CMK (cell line): ENCODE measurements at regions not wholly inside any gene's neighbourhood (a gene's known extent, or its start where the extent isn't known, plus 50 kb on each side); places are given as distances from the start of the nearest gene placed in this dataset.
"Not testable (repeated sequence)": the region's sequence is repeated elsewhere in the genome, so short reads cannot be mapped to it uniquely, and the experiment has no call there.

Source experiments
- DNase-seq: peaks from one replicate; pipeline ENCODE4 v3.0.0-alpha.2; 2010; ENCODE audit warnings: low read depth

- no peak for DNase-seq
Observed at GRCh38 chr4:134708026-134708425, 506.4 kb upstream of the PABPC4L start.

GRCh38 chr4:134702374-134702773, 500.8 kb upstream of the PABPC4L start:
- no peak for DNase-seq

DNA sequence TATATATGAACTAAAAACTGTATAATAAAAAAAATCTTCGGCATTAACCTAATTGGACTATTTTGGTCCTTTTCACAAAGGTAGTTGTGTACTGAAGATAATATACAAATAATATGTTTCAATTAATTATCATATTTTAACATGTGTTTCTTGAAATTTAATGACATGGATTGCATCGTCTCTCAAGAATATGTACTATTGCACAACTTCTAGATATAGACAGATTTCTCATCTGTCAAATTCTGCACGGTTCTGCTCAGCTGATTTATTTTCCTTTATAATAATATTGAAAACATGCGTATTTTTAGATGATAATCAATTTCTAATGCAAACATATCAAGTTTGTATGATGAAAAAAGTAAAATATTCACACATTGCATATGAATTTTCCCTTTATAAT, 498.7 kb upstream of the PABPC4L start:
- no peak for DNase-seq

- DNase-seq: not testable (repeated sequence)
Observed at GRCh38 chr4:134698831-134699230, 497.2 kb upstream of the PABPC4L start.

- no peak for DNase-seq
Observed at GRCh38 chr4:134695433-134695832, 493.8 kb upstream of the PABPC4L start.

- no peak for DNase-seq
Observed at GRCh38 chr4:134691915-134692314, 490.3 kb upstream of the PABPC4L start.

DNA sequence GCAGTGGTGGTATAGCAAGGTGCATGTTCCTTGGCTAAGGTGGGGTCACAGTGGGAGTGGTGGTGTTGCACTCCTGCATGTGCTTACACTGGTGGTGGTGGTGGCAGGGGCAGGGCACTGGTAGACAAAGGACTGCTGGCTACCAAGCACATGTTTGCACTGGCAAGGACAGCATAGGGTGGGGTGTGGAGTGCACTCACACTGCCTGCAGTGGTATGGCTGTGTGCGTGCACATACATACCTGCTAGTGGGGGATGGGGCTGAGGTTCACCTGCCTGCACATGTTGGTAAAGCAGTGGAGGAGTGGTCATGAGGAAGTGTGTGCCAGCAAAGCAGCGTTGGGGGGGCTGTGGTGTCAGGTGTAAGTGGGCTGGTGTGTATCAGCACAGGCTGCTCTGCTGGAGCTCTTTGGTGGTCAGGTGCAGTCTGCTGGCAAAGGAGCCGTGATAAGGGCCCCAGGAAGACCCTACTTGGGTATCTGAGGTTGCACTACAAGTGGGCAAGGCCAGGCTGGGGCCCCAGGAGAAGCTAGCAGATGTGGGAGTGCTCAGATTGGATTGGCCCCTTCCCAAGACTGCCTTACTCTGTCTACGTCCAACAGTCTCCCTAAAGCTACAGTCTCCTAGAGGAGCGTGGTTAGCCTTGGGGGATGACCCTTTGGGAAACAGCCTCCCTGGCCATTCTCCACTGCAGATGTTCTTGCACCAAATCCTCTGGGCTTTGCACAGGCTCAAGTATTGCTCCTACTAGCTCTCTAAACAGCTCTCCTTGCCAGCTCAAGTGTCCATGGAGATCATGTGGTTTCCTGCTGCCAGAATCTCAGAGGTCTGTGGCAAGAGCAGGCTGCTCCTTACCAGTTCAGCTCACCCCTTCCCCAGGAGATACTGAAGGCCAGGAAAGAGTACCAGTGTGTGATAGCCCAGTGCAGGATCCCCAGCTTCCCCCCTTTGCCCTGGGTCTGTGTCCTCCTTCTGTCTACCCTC, 486.3 kb upstream of the PABPC4L start:
- DNase-seq: no peak

DNA sequence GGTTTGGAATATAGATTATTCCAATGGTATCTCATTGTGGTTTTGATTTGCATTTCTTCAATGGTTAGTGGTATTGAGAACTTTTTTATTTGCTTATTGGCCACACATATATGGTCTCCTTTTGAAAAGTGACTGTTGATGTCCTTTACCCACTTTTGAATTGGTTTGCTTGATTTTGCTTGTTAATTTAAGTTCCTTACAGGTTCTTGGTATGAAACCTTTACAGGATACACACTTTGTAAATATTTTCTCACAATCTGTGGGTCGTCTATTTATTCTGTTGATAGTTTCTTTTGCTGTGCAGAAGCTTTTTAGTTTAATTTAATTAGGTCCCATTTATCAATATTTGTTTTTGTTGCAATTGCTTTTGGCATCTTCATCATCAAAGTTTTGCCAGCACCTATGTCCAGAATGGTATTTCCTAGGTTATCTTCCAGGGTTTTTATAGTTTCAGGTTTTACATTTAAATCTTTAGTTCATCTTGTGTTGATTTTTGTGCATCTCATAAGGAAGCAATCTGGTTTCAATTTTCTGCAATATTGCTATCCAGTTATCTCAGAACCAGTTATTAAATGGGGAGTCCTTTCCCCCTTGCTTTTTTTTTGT, 475.7 kb upstream of the PABPC4L start:
- no peak for DNase-seq

DNA sequence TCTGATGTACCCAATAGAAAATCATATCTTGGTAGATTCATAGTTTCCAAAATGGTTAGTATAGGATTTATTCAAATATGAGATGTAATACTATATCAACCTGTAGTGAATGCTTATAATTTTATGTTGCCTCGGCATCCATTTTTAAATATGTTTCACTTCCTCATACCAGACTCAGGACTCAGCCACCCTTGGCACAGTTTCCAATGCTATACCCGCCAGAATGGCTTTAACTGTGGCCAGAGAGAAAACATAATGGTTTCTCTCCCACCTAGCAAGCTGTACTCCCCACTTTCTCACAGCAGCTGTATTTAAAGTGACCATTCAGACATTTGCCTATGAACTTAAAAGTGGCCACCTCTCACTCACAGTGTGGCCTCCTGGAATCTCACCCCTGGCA, 466.6 kb upstream of the PABPC4L start:
- DNase-seq: no peak

GRCh38 chr4:134666640-134667039, 465.1 kb upstream of the PABPC4L start:
- no peak for DNase-seq

DNA sequence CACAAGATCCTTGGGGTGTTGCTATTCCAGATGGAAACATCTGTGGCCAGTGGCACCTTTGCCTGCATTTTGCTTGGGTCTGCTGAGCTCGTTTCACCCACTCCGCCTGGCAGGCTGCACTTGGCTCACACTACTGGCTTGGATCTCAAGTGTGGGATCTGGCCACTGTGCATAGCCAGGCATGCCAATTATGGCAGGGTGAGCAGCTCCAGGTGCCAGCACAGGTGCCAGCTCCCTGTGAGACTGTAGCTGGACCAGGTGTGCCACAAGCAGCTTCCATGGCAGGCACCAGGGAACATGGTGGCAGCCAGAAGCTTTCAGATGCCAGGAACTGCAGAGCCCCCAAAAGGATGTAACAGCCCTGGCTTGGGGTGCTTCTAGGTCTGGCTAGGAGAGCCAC, 463.8 kb upstream of the PABPC4L start:
- DNase-seq: no peak

GRCh38 chr4:134663742-134664141, 462.2 kb upstream of the PABPC4L start:
- DNase-seq: no peak

DNA sequence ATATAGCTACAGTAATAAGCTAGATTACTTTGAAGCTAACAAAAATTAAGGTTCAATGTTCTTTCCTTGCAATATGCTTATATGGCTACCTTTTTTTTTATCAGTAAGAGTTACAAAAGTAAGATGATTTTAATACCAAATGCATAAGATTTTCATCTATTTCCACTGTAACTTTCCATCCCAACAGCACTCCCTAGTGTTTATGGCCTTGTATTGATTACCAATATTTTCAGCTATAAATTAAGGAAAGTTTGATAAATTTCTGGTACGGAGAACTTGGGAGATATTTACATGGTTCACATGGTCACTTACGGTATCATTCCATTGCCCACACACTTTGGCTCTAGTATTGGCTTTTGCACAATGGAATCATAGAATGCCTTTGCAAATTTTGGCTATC, 448.9 kb upstream of the PABPC4L start:
- no peak for DNase-seq

DNA sequence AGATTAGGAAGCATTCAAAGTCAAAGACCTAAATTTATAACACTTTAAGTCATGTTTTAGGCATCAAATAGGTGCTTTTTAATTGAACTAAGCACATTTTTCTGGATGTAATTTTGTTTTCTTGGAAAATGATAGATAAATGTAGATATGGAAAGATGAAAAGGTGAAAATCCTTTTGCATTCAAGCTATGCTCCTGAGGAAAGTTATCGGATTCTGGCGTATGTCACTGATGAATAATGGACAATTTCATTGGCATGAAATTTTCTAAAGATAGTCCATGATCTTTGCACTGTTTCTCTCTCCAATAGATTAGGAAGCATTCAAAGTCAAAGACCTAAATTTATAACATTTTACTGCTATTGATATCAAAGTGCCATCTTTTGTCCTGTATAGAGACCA, 444.2 kb upstream of the PABPC4L start:
- DNase-seq: no peak

- DNase-seq: no peak
Observed at GRCh38 chr4:134636338-134637051, 434.9 kb upstream of the PABPC4L start.

GRCh38 chr4:134634301-134634700, 432.7 kb upstream of the PABPC4L start:
- no peak for DNase-seq

DNA sequence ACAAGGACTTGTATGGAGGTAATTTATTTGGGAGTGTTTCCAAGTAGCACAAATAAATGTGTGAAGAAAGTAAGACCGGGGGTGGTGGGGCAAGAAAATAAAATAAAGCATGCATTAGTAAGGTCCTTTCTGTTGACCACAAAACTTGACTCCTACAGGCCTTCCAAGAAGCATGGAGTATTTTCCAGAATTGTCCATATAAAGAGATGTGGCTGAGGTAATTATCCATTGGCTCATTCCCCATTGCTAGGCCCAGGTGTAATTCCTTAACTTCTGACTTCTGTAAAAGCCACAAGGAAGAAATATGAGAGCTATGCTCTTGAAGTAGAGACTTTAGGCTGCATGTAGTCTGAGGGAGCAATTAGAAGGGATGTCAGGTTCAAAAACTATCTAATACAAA, 430.5 kb upstream of the PABPC4L start:
- DNase-seq: no peak

GRCh38 chr4:134628066-134628465, 426.5 kb upstream of the PABPC4L start:
- no peak for DNase-seq

GRCh38 chr4:134627366-134627765, 425.8 kb upstream of the PABPC4L start:
- no peak for DNase-seq

- DNase-seq: no peak
Observed at GRCh38 chr4:134624365-134624764, 422.8 kb upstream of the PABPC4L start.

DNA sequence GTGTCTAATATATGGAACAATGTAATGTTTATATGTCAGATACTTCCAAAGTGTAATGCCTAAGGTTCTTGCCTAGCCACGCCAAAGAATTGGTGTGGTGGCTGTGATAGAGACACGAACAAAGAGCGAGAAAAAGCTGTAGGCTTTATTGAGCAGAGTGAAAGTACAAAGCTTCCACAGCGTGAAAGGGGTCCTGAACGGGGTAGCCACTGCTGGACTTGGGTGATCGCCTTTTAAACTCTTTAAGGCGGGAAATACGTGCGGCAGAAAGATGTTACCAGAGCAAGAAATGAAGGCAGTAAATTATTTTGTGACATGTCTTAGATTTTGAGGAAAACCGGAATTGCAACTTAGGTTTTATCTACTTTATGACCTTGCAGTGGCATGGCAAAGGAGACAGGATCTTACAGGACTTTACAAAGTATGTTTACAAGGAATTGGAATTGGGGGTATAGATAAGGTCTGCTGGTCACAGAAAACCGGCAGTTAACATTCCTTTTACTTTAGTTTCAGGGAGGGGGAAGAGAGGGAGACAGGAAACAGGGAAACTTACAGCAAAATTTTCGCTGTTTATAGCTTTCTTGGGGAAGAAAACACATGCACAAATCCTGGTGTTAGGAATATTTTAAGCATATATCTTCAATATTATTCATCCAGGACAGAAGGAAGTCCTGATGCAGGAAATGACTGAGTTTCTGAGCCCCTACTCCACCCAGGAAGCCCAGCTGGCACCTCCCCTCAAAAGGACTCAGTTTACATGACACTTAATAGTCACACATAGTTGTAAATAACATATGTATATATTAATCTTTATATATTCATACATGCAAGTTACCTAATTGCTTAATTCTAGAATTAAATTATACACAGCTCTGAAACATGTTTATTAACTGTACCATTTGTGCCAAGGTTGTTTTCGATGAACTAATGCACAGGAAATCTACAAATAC, 421.3 kb upstream of the PABPC4L start:
- not testable (repeated sequence) for DNase-seq

GRCh38 chr4:134622199-134622598, 420.6 kb upstream of the PABPC4L start:
- DNase-seq: no peak
